ENCODE measurements at regions not wholly inside any gene's neighbourhood (a gene's known extent, or its start where the extent isn't known, plus 50 kb on each side); places are given as distances from the start of the nearest gene placed in this dataset.

DNA sequence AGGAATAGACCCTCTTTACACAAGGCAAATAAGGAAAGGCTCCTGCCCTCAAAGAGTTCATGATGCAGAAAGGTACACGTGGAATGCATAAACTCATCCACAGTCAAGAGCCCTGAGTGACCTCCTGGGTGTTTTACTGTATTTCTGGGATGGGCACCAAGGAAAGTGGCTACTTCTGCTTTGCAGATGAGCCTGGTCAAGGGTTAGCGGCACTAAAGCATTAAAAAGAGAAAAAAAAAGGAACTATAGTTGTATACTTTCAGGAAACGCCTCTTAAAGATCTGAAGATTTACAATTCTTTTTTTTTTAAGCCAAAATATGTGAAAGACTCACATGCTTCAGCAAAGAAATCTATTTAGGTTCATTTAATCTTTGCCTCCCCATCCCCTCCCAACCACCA, 366.2 kb upstream of the PDE4D start:
- no peak for DNase-seq (ENCODE audit: low spot score)

DNA sequence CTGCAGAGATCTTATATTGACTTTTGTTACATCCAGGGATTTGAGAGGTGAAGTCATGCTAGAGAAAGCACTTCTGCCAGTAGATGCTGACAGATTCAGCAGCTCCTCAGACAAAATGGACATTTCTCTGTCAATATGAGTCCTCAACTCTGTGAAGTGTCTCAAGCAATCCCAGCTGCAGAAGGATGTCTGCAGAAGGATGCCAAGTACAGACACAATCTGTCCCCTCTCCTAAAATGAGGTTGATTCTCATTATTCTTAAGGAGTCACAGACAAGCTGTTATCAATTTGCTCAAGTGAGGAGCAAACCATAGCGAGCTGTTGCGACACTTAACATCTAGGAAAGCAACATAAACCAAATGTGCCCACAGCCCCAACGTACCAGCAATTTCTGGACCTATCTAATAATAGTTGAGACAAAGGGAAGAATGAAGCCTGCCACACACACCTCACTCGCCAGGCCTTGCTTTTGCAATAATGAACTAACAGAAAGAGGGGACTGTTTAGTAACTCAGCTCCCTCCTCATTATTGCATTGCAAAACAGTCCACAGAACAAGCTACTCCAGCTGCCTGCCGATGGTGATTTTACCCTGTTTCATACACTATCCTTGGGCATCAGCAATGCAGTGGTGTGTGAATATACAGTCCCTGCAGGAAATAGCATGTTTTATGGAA, 364.2 kb upstream of the PDE4D start:
- DNase-seq (ENCODE audit: low spot score): no peak

DNA sequence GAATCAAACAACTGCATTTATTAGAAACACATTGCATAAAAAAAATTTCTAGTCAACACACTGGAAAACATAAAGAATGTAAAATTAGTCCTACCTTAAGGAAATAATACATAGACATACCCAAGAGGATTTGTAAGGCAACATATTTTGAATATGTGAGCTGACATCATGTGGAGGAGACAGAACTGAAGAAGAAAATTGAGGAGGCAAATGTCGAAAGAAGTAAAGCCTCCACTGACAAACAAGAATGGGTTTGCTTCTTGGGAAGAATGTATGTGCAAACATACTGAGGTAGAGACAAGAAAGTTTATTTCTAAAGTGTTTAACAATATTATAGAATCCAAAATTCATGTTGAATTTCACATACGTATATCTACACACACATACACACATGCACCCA, 363.0 kb upstream of the PDE4D start:
- DNase-seq (ENCODE audit: low spot score): no peak

DNA sequence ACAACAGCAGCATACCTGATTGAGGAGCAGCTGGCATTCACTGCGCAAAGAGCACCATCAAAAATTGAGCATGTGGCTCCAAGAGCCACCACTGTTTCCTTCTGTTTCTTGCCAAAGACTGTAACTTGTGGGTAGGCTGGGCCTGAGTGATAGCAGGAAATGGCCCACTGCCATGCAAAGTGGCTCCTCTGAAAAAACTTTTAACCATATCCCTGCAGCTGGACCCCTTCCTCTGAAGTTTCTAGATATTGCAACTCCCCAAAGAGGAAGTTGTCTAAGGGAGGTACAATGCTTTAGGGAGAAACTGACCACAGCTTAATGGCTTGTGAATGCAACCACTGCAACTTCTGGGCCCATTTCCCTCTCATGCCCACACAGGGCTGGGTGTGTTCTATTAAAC, 355.4 kb upstream of the PDE4D start:
- DNase-seq (ENCODE audit: low spot score): no peak

- no peak for DNase-seq (ENCODE audit: low spot score)
Measured at GRCh38 chr5:60243713-60244112, 350.2 kb upstream of the PDE4D start.

DNA sequence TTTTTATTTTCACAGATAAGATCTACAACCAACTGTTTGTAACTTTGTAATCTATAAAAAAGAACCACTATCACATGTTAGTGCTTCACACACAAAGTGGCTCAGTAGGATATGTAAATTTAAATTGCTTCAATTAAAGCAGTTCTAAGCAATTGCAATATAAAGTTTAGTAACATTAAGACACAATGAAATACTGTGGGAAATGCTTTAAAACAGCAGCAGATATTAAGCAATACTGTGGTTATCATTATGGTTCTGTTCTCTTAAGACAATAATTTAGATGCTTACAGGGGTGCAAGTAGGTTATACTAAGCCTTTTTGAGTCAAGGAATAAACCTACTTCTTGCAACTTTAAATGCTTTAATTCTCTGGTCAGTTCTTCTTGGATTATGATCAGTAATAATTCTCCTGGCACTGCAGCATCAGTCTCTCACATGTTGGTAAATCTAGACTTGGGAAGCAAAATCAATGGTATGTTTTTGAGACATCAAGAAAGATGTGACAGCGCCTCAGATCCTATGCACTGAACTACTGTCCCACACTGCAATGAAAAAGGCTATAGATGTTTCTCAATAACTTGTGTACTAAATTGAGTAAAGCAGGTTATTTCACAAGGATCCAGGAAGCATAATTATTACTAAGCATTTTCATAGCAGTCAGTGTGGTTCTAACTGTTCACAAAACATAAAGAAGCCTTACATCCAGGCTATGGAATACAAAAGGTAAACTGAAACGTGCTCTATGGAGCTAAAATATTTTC, 338.7 kb upstream of the PDE4D start:
- no peak for DNase-seq (ENCODE audit: low spot score)

DNA sequence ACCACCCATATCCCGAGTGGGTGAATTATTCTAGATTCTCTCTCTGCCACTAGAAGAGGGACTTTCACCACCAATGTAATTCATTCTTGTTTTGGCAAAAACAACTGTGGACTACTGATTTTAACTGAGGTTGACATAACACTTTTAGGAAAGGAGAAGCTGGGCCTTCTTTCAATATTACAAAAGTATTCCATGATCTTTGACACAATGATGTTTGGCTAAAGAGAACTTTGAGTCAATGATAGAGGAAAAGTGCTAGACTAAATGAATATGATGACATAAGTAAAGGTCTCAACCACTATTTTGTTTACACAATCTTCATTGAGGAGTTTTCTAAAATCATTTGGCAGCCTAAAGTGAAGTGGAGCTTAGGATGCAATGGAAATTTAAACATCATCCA, 336.9 kb upstream of the PDE4D start:
- no peak for DNase-seq (ENCODE audit: low spot score)

DNA sequence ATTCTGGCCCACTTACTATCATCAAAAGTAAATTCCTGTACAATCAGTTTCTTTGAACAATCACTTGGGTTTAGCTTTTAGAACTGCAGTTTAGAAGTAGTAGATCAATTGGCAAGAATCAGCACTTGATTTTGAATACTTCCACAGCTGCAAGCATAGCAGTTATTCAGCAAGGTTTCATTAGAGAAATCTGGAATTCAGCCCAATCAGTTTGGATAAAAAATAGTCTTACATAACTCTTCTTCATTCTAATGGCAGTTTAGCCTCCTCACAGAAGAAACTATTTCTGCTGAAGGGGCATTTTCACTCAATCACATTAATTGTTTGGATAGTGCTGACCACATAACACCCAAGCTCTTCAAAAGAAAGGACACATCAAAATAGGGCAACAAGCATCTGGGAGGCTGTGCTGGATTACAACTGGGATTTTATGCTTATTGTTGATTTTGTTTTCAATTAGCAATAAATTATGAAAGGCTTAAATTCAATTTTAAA, 336.2 kb upstream of the PDE4D start:
- no peak for DNase-seq (ENCODE audit: low spot score)

DNA sequence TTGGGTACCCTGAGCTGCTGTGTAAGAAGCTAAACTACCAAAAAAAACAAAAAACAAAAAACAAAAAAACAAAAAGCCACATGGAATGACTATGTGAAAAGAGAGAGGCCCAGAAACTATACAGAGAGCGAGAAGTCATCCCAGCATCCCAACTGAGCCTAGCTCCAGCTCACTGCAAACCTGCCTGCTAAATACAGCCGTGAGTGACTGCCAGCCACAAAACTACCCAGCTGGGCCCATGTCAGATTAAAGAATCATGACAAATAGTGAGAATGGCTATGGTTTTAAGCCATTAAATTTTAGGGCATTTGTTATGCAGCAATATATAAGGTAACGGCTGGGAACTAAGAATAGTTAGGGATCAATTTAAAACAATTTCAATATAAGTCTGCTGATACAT, 335.1 kb upstream of the PDE4D start:
- no peak for DNase-seq (ENCODE audit: low spot score)

GRCh38 chr5:60226128-60226527, 332.6 kb upstream of the PDE4D start:
- no peak for DNase-seq (ENCODE audit: low spot score)

DNA sequence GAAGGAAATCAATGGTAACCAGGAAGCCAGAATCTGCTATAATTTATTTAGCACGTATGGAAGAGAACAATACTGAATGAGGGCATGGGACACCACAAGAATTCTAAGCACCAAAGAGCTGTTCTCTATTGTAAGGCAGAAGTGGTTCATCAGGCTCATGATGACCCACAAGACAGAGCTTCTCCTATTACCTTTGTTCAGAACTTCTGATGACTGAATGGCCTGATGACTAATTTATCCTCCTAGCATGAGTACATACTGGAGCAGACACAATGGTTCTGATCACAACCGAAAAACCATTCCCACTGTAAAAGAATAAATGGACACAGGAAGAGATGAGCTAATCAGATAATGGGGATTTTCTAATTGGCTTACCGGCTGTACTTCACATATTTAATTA, 329.8 kb upstream of the PDE4D start:
- no peak for DNase-seq (ENCODE audit: low spot score)

- no peak for DNase-seq (ENCODE audit: low spot score)
Measured at GRCh38 chr5:60219921-60220320, 326.4 kb upstream of the PDE4D start.

DNA sequence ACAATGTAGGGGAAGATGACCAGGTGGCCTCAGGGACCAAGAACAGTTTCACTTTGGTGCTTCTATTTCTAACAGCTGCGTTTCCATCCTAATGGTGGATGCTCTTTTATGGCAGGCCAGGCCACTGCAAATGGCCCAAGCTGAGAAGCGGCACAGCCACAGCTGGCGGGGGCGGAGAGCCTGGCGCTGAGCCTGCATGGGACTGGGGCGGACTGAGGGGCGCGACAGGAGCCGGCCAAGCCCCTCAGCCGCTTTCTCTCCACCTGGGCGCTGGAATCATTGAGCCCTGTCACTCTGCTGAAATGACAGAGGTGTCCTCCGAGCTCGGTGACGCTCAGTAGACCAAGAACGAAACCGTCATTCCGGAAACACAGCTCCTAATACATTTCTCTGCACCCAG, 317.3 kb upstream of the PDE4D start:
- no peak for DNase-seq (ENCODE audit: low spot score)

GRCh38 chr5:60209146-60209840, 315.8 kb upstream of the PDE4D start:
- no peak for DNase-seq (ENCODE audit: low spot score)

GRCh38 chr5:60208716-60209115, 315.2 kb upstream of the PDE4D start:
- DNase-seq (ENCODE audit: low spot score): no peak

GRCh38 chr5:60207040-60207439, 313.5 kb upstream of the PDE4D start:
- DNase-seq (ENCODE audit: low spot score): no peak

GRCh38 chr5:60206234-60206633, 312.7 kb upstream of the PDE4D start:
- no peak for DNase-seq (ENCODE audit: low spot score)

GRCh38 chr5:60205071-60205470, 311.5 kb upstream of the PDE4D start:
- DNase-seq (ENCODE audit: low spot score): no peak

DNA sequence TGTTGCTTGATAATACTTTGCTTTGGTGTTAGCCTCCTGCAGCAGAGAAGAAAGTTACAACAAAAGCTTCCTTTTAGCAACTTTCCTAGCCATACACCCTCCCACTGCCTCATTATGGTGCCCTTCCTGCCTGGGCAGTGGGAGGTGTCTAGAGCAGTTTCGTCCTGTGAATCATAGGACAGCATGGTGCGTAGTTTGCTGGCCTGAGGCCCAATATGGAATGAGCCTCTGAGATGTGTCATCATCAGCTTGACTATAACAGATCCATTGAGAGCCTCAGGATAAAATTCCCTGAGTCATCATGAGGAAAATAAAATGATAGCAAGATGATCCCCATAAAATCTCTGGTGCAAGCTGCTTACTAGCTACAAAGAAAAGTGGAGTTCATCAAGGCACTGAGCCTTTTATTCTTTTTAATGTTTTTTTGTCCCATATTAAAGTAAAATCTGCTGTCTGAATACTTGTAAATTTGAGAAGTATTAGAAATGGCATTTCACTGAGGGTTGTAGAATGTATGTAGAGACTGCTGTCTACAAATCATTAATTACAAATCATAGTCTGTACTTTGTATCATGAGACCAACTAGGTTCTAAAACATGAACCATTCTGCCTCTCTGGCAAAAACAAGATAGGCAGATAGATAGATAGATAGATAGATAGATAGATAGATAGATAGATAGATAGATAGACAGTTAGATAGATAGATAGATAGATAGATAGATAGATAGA, 303.0 kb upstream of the PDE4D start:
- DNase-seq (ENCODE audit: low spot score): peak; percentile 37

- no peak for DNase-seq (ENCODE audit: low spot score)
Measured at GRCh38 chr5:60195551-60195950, 302.0 kb upstream of the PDE4D start.

- no peak for DNase-seq (ENCODE audit: low spot score)
Measured at GRCh38 chr5:60195083-60195482, 301.6 kb upstream of the PDE4D start.
